ENCODE measurements at regions not wholly inside any gene's neighbourhood (a gene's known extent, or its start where the extent isn't known, plus 50 kb on each side); places are given as distances from the start of the nearest gene placed in this dataset.

GRCh38 chr11:45530111-45530510 is 135.3 kb downstream of the CHST1 start:
- no peak for TF ChIP-seq POLR2AphosphoS5 (IDR thresholded peaks at IDR 0.05; ENCODE audit: insufficient read depth, low read depth, low read length)
- no peak for TF ChIP-seq CTCF (IDR thresholded peaks at IDR 0.05; ENCODE audit: extremely low read depth in 1 of 2, insufficient read depth in 1 of 2, low read depth in 1 of 2, low read length in 2 of 2)
- TF ChIP-seq POLR2A (IDR thresholded peaks at IDR 0.05; ENCODE audit: low read depth, low read length), result no peak
- TF ChIP-seq JUN (IDR thresholded peaks at IDR 0.05; ENCODE audit: borderline replicate concordance, insufficient read depth, insufficient read length, low read depth), result no peak
- no peak for TF ChIP-seq MAX (IDR thresholded peaks at IDR 0.05; ENCODE audit: insufficient read depth, insufficient read length)

Measured in endothelial cell of umbilical vein (primary cell).